Peyer's patch (tissue), 4 donors: ENCODE measurements at regions not wholly inside any gene's neighbourhood (a gene's known extent, or its start where the extent isn't known, plus 50 kb on each side); places are given as distances from the start of the nearest gene placed in this dataset.

Source experiments
- DNase-seq, 3 donors: peaks; one replicate each; pipeline ENCODE4 v3.0.0-alpha.2; 2017 to 2019
- H3K27ac ChIP-seq, 4 donors: fragments of 200-600 bp; sonication (generic); one replicate each; pipeline ENCODE4 v1.5.1; 2016 to 2019
- H3K27me3 ChIP-seq, 2 donors: fragments of 200-600 bp; sonication (generic); one replicate each; pipeline ENCODE4 v1.5.1; 2019
- H3K36me3 ChIP-seq, 3 donors: fragments of 200-600 bp; sonication (generic); one replicate each; pipeline ENCODE4 v1.5.1; 2016 to 2019
- H3K4me1 ChIP-seq, 4 donors: fragments of 200-600 bp; sonication (generic); one replicate each; pipeline ENCODE4 v1.5.1; 2016 to 2019
- H3K4me3 ChIP-seq, 4 donors: fragments of 200-600 bp; sonication (generic); 1 replicate in 3 of 4; 2 replicates in 1 of 4; pipeline ENCODE4 v1.5.1; 2016 to 2019; ENCODE audit warnings: mild to moderate bottlenecking in 1 of 4
- H3K9me3 ChIP-seq, 4 donors: fragments of 200-600 bp; sonication (generic); one replicate each; pipeline ENCODE4 v1.5.1; 2016 to 2019; ENCODE audit warnings: mild to moderate bottlenecking in 1 of 4
- CTCF ChIP-seq, 6 experiments: fragments of 450-650 bp in 4 of 6; fragments of 200-600 bp in 2 of 6; sonication (generic) in 1 of 6; IDR thresholded peaks; one replicate each; pipeline ENCODE4 v1.5.1; 2017 to 2019; ENCODE audit warnings: antibody characterized with exemption in 6 of 6, mild to moderate bottlenecking in 3 of 6, moderate library complexity in 1 of 6
- POLR2A ChIP-seq, 2 donors: fragments of 450-650 bp; IDR thresholded peaks; one replicate each; pipeline ENCODE4 v1.5.1; 2017; ENCODE audit warnings: antibody characterized with exemption in 2 of 2, mild to moderate bottlenecking in 2 of 2, moderate library complexity in 2 of 2

DNA sequence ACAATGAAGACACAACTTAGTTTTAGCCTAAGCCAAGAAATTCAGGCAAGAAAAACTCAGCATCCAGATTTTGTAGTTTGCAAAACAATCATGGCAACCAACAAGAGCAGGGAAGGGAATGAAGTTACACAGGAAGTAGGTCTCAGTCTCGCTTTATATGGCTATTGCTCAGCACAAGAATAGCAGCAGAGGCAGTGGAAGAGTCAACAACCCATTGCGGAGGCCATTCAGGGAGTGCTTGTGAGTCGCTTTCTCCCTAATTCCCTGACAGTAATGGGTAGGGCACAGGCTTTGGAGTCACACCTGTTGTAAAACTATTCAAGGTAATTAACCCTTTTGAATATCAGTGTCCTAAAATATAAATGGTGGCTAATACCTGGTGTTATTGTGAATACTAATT, 238.5 kb downstream of the HDGFL1 start:
- TF ChIP-seq POLR2A (IDR thresholded peaks at IDR 0.05) (no peak), CTCF (IDR thresholded peaks at IDR 0.05) (no peak)
- DNase-seq, result no peak
- Histone ChIP-seq H3K9me3 (no peaks in the 10 kb centered on the region), H3K4me3 (no peak overlapping the region), H3K4me1 (no peaks in the 10 kb centered on the region), H3K27ac (no peak overlapping the region), H3K36me3 (no peaks in the 10 kb centered on the region), H3K27me3 (no peaks in the 10 kb centered on the region)

DNA sequence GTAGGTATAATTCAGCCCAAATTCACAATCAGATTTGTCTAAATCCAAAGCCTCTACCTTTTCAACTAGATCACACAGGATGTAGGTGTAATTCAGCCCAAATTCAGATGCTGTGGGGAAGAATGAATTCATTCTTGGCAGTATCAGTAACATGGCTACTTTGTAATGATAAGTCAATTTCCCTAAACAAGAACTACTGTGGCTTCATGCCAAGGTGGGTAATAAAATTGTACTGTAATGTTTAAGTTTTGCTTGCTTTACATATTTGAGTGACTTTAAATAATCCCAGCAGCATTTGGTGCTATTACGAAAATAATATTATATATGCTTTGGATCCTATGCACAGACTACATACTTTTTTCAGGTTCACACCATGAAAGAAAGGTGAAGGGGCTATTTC, 239.1 kb downstream of the HDGFL1 start:
- Histone ChIP-seq H3K36me3 (no peaks in the 10 kb centered on the region), H3K27me3 (no peaks in the 10 kb centered on the region), H3K27ac (no peak overlapping the region), H3K4me3 (no peak overlapping the region), H3K4me1 (no peaks in the 10 kb centered on the region), H3K9me3 (no peaks in the 10 kb centered on the region)
- TF ChIP-seq CTCF (IDR thresholded peaks at IDR 0.05) (no peak), POLR2A (IDR thresholded peaks at IDR 0.05) (no peak)
- no peak for DNase-seq

GRCh38 chr6:22809370-22809769, 240.0 kb downstream of the HDGFL1 start:
- no peaks in the 10 kb centered on the region for H3K4me1 ChIP-seq
- no peak for TF ChIP-seq POLR2A (IDR thresholded peaks at IDR 0.05)
- TF ChIP-seq CTCF (IDR thresholded peaks at IDR 0.05), result no peak
- no peaks in the 10 kb centered on the region for H3K27me3 ChIP-seq
- no peak for DNase-seq
- H3K9me3 ChIP-seq, result no peaks in the 10 kb centered on the region
- H3K36me3 ChIP-seq, result no peaks in the 10 kb centered on the region
- no peak overlapping the region for H3K27ac ChIP-seq
- H3K4me3 ChIP-seq, result no peak overlapping the region

- Histone ChIP-seq H3K4me1 (no peaks in the 10 kb centered on the region), H3K9me3 (no peaks in the 10 kb centered on the region), H3K4me3 (no peak overlapping the region), H3K27ac (no peak overlapping the region), H3K27me3 (no peaks in the 10 kb centered on the region), H3K36me3 (no peaks in the 10 kb centered on the region)
- no peak for DNase-seq
- TF ChIP-seq CTCF (IDR thresholded peaks at IDR 0.05) (no peak), POLR2A (IDR thresholded peaks at IDR 0.05) (no peak)
Measured at GRCh38 chr6:22819209-22819608, 249.8 kb downstream of the HDGFL1 start.

- Histone ChIP-seq H3K36me3 (no peaks in the 10 kb centered on the region), H3K27ac (no peak overlapping the region), H3K4me1 (no peaks in the 10 kb centered on the region), H3K4me3 (no peak overlapping the region), H3K27me3 (no peaks in the 10 kb centered on the region), H3K9me3 (no peaks in the 10 kb centered on the region)
- DNase-seq, result no peak
- TF ChIP-seq POLR2A (IDR thresholded peaks at IDR 0.05) (no peak), CTCF (IDR thresholded peaks at IDR 0.05) (no peak)
Measured at GRCh38 chr6:22821664-22822320, 252.4 kb downstream of the HDGFL1 start.

DNA sequence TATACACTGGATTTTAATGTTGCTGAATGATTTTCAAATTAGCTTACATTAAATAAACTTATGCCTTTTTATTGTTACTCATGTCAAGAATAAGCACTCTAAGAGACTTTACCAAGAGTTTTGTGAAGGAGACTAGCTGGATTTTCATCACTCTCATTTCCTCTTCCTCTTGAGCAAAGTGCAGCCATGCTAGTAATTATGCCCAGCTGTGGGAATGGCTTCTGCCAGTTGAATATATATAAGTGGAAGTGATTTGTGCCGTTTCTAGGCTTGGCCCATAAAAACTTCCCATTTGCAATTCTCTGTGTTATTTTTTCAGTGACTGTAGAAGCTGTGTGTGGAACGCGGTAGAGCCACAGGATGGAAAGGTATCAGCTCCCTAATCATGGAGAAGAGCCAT, 255.8 kb downstream of the HDGFL1 start:
- H3K4me3 ChIP-seq, result no peak overlapping the region
- DNase-seq, result no peak
- TF ChIP-seq POLR2A (IDR thresholded peaks at IDR 0.05), result no peak
- no peak for TF ChIP-seq CTCF (IDR thresholded peaks at IDR 0.05)
- no peaks in the 10 kb centered on the region for H3K27me3 ChIP-seq
- H3K36me3 ChIP-seq, result no peaks in the 10 kb centered on the region
- H3K9me3 ChIP-seq, result no peaks in the 10 kb centered on the region
- H3K27ac ChIP-seq, result no peak overlapping the region
- no peaks in the 10 kb centered on the region for H3K4me1 ChIP-seq
